Astrocyte (in vitro differentiated cells and primary cell): ENCODE measurements at regions not wholly inside any gene's neighbourhood (a gene's known extent, or its start where the extent isn't known, plus 50 kb on each side); places are given as distances from the start of the nearest gene placed in this dataset.
"Not testable (repeated sequence)": the region's sequence is repeated elsewhere in the genome, so short reads cannot be mapped to it uniquely, and the experiment has no call there.

ENCODE experiments used
- DNase-seq: peaks from one replicate; pipeline ENCODE4 v3.0.0-alpha.2; 2010; ENCODE audit warnings: low read depth
- FAIRE-seq: peaks from 2 replicates; lab custom pipeline; 2011; peaks lifted over from hg19 to GRCh38; lab: Jason Lieb, UNC
- H2AFZ ChIP-seq: 2 replicates; pipeline ENCODE4 v1.6.0; 2012; ENCODE audit warnings: low read depth, low read length, inconsistent platforms
- H3K27ac ChIP-seq: 2 replicates; pipeline ENCODE4 v1.5.1; 2011; ENCODE audit warnings: low read depth, low read length, inconsistent platforms
- H3K27me3 ChIP-seq: 2 replicates; pipeline ENCODE4 v1.6.0; 2011; ENCODE audit warnings: low read length, inconsistent platforms; ENCODE audit not compliant: insufficient read depth
- H3K36me3 ChIP-seq: 2 replicates; pipeline ENCODE4 v1.5.1; 2011; ENCODE audit warnings: low read length, inconsistent platforms; ENCODE audit not compliant: insufficient read depth
- H3K4me1 ChIP-seq: 2 replicates; pipeline ENCODE4 v1.5.1; 2011; ENCODE audit warnings: low read length, inconsistent platforms; ENCODE audit not compliant: insufficient read depth
- H3K4me2 ChIP-seq: 2 replicates; pipeline ENCODE4 v1.6.0; 2012; ENCODE audit warnings: low read length, inconsistent platforms
- H3K4me3 ChIP-seq: 2 replicates; pipeline ENCODE4 v1.5.1; 2011; ENCODE audit warnings: low read depth, mild to moderate bottlenecking, low read length, inconsistent platforms; ENCODE audit not compliant: insufficient read depth
- H3K79me2 ChIP-seq: 2 replicates; pipeline ENCODE4 v1.6.0; 2012; ENCODE audit warnings: mild to moderate bottlenecking, low read length, inconsistent platforms; ENCODE audit not compliant: insufficient read depth
- H3K9ac ChIP-seq: 2 replicates; pipeline ENCODE4 v1.6.0; 2012; ENCODE audit warnings: mild to moderate bottlenecking, low read length, inconsistent platforms
- H3K9me3 ChIP-seq: 2 replicates; pipeline ENCODE4 v1.5.1; 2012; ENCODE audit warnings: low read depth, mild to moderate bottlenecking, low read length, inconsistent platforms; ENCODE audit not compliant: insufficient read depth
- H4K20me1 ChIP-seq: 2 replicates; pipeline ENCODE4 v1.6.0; 2012; ENCODE audit warnings: low read length, inconsistent platforms; ENCODE audit not compliant: insufficient read depth
- H3K27ac Mint-ChIP-seq: one replicate; pipeline ENCODE4 v1.8.0; 2021; ENCODE audit warnings: mild to moderate bottlenecking, mixed read lengths; ENCODE audit not compliant: unreplicated experiment
- H3K27me3 Mint-ChIP-seq: one replicate; pipeline ENCODE4 v1.8.0; 2021; ENCODE audit warnings: low read depth, mixed read lengths; ENCODE audit not compliant: unreplicated experiment
- H3K36me3 Mint-ChIP-seq: one replicate; pipeline ENCODE4 v1.8.0; 2021; ENCODE audit warnings: low read depth, mixed read lengths; ENCODE audit not compliant: unreplicated experiment
- H3K4me1 Mint-ChIP-seq: one replicate; pipeline ENCODE4 v1.8.0; 2021; ENCODE audit warnings: low read depth, mixed read lengths; ENCODE audit not compliant: unreplicated experiment
- H3K4me3 Mint-ChIP-seq: one replicate; pipeline ENCODE4 v1.8.0; 2021; ENCODE audit warnings: mild to moderate bottlenecking, moderate library complexity, mixed read lengths; ENCODE audit not compliant: unreplicated experiment
- H3K9me3 Mint-ChIP-seq: one replicate; pipeline ENCODE4 v1.8.0; 2021; ENCODE audit warnings: mild to moderate bottlenecking, mixed read lengths; ENCODE audit not compliant: unreplicated experiment

- not testable (repeated sequence) for H3K9me3 ChIP-seq, H3K27me3 ChIP-seq, DNase-seq, H3K9me3 Mint-ChIP-seq, H3K36me3 ChIP-seq, H3K36me3 Mint-ChIP-seq, H3K79me2 ChIP-seq, H3K9ac ChIP-seq, H3K4me3 Mint-ChIP-seq, FAIRE-seq, H3K27ac Mint-ChIP-seq, H3K27ac ChIP-seq, H3K4me1 ChIP-seq, H3K4me2 ChIP-seq, H3K27me3 Mint-ChIP-seq, H3K4me1 Mint-ChIP-seq, H2AFZ ChIP-seq, H4K20me1 ChIP-seq, H3K4me3 ChIP-seq
Observed at GRCh38 chr7:150125831-150126230, 197.3 kb upstream of the LRRC61 start.

DNA sequence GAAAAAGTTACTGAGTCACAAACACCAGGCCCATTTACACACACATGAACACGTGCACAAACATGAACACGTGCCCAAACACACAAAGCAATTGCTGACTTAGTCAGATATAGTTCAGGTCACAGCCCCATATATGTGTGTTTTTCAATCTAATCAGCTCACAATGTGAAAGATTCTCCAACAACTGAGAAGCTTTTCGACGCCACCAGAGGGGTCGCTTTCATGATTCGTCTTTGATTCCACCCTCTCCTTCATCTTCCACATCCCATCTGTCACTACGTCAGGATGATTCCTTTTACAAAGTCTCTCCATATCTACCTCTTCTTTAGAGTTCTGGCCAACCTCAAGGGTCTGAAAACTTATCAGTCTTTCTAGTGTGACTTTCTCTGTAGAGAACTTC lies 188.7 kb upstream of the LRRC61 start:
- H3K4me1 ChIP-seq, H3K9ac ChIP-seq, H3K4me1 Mint-ChIP-seq, H4K20me1 ChIP-seq, H3K4me3 ChIP-seq, H3K79me2 ChIP-seq, H2AFZ ChIP-seq, H3K27ac ChIP-seq, DNase-seq, H3K27ac Mint-ChIP-seq, H3K36me3 ChIP-seq, H3K4me3 Mint-ChIP-seq, H3K9me3 ChIP-seq, FAIRE-seq, H3K36me3 Mint-ChIP-seq, H3K9me3 Mint-ChIP-seq, H3K4me2 ChIP-seq, H3K27me3 ChIP-seq: not testable (repeated sequence)
- peaks cover 15% of the 10 kb centered on the region for H3K27me3 Mint-ChIP-seq

DNA sequence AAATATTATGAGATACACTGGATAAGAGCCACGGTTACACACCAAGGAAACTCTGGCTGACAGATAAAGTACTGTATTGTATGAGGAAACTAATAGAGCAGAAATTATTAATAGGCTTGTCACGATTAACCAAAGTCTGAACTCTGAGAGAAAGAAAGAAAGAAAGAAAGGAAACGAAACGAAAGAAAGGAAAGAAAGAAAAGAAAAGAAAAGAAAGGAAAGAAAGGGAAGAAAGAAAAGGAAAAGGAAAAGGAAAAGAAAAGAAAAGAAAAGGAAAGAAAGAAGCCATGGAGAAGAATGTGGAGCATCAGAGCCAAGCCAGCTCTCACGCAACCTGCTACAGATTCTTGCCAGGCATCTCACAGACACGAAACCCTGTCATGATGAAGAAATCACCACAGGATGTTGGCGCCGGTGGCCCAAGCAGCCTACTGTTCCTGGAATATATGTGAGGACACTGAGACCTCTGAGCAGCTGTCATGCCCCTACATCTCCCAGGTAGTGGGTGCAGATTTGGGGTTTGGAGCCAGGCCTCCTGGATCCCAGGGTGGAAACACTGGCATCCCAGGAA lies 187.4 kb upstream of the LRRC61 start:
- H3K4me3 ChIP-seq, H3K4me1 ChIP-seq, DNase-seq, H3K36me3 Mint-ChIP-seq, FAIRE-seq, H3K27ac ChIP-seq, H3K9me3 ChIP-seq, H3K36me3 ChIP-seq, H3K9ac ChIP-seq, H3K4me2 ChIP-seq, H3K27me3 ChIP-seq, H4K20me1 ChIP-seq, H3K4me3 Mint-ChIP-seq, H3K79me2 ChIP-seq, H3K27ac Mint-ChIP-seq, H2AFZ ChIP-seq, H3K4me1 Mint-ChIP-seq, H3K9me3 Mint-ChIP-seq: not testable (repeated sequence)
- H3K27me3 Mint-ChIP-seq, result peaks cover 15% of the 10 kb centered on the region

GRCh38 chr7:150139840-150140239 lies 183.3 kb upstream of the LRRC61 start:
- not testable (repeated sequence) for H3K4me1 Mint-ChIP-seq, H3K27ac Mint-ChIP-seq, H3K27me3 ChIP-seq, H4K20me1 ChIP-seq, H3K36me3 Mint-ChIP-seq, H3K9me3 ChIP-seq, H3K4me3 ChIP-seq, H3K36me3 ChIP-seq, DNase-seq, H3K27ac ChIP-seq, H3K9me3 Mint-ChIP-seq, FAIRE-seq, H3K79me2 ChIP-seq, H2AFZ ChIP-seq, H3K4me1 ChIP-seq, H3K4me2 ChIP-seq, H3K4me3 Mint-ChIP-seq, H3K9ac ChIP-seq
- peaks cover 12% of the 10 kb centered on the region for H3K27me3 Mint-ChIP-seq

DNA sequence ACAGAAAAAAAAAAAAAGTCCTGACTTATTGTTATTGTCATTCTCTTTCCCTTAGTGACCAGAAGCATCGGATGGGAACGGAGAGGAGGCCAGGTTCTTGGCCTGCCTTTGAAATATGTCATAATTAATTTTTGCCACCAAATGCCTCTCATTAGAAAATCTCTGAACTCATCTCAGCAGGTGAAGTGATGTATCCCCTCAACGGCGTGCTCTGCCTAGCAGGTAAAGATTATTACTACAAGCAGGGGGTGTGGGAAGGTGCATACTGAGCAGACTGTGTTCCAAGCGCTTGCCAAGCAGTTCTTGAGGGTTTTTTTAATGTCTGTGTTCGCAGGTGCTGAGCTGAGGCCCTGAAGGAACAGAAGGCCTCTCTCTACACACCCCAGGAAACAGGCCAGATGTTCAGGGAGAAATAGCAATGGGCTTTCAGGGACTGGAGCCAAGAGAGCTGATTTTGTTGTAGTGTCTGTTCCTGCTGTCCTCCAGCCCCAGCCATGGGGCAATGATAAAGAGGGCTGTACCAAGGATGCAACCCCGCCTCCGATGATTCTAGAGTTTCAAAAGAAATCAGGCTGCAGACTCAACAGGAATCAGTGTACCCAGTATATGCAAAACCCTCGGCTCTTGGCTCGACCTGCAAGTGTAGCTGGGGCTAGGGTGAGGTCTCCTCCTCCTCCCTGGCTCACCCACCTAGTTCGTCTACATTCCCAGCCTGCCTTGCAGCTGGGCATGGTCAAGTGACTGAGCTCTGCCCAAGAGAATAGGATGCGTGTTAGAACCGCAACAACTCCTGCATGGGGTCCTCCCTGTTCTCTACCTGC lies 181.4 kb upstream of the LRRC61 start:
- H3K4me1 ChIP-seq, H3K27ac ChIP-seq, H3K4me3 Mint-ChIP-seq, H3K27me3 ChIP-seq, H3K9ac ChIP-seq, H3K36me3 ChIP-seq, H4K20me1 ChIP-seq, H3K4me1 Mint-ChIP-seq, H3K4me3 ChIP-seq, H3K79me2 ChIP-seq, H2AFZ ChIP-seq, DNase-seq, H3K4me2 ChIP-seq, FAIRE-seq, H3K27ac Mint-ChIP-seq, H3K9me3 ChIP-seq, H3K27me3 Mint-ChIP-seq, H3K36me3 Mint-ChIP-seq, H3K9me3 Mint-ChIP-seq: not testable (repeated sequence)

- H3K27ac Mint-ChIP-seq, H4K20me1 ChIP-seq, H3K9me3 Mint-ChIP-seq, H3K4me3 Mint-ChIP-seq, H3K4me1 ChIP-seq, FAIRE-seq, H3K9me3 ChIP-seq, H3K4me3 ChIP-seq, H3K9ac ChIP-seq, H3K36me3 ChIP-seq, H3K27me3 Mint-ChIP-seq, H3K27ac ChIP-seq, H3K36me3 Mint-ChIP-seq, H2AFZ ChIP-seq, H3K4me2 ChIP-seq, H3K4me1 Mint-ChIP-seq, DNase-seq, H3K27me3 ChIP-seq, H3K79me2 ChIP-seq: not testable (repeated sequence)
Observed at GRCh38 chr7:150146124-150146523, 177.0 kb upstream of the LRRC61 start.
